ENCODE measurements at regions not wholly inside any gene's neighbourhood (a gene's known extent, or its start where the extent isn't known, plus 50 kb on each side); places are given as distances from the start of the nearest gene placed in this dataset.

- peaks cover 36% of the 10 kb centered on the region for H3K27me3 Mint-ChIP-seq (ENCODE audit: low read depth)
These were observed 67.6 kb downstream of the COX18 start for GRCh38 chr4:73001885-73002284.

DNA sequence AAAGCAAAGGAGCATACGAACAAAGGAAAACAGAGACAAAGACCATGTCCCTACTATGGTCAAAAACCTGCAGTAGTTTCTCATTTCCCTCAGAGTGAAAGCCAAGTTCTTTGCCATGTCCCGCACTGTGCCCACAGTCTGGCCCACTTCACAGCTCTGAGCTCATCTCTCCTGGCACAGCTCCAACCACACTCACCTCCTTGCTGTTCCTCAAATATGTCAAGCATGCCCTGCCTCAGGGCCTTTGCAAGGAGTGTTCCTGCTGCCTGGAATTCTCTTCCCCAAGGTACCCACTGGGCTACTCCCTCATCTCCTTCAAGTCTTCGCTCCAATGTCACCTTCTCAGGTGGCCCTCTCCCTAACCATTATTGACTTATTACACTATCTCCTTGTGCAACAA, 72.1 kb downstream of the COX18 start:
- H3K4me1 Mint-ChIP-seq (ENCODE audit: low read depth): no peaks in the 10 kb centered on the region
- H3K9me3 Mint-ChIP-seq: no peaks in the 10 kb centered on the region
- DNase-seq: no peak
- H3K4me3 Mint-ChIP-seq: no peak overlapping the region
- H3K27me3 Mint-ChIP-seq (ENCODE audit: low read depth): peaks cover 27% of the 10 kb centered on the region
- ATAC-seq (replicated peaks in 1 of 2): no peak
- no peak overlapping the region for H3K27ac Mint-ChIP-seq
- no peaks in the 10 kb centered on the region for H3K36me3 Mint-ChIP-seq (ENCODE audit: insufficient read depth in 2 of 2)

More at GRCh38 chr4:73001885-73002284, 67.6 kb downstream of the COX18 start:
- Mint-ChIP-seq H3K27ac (no peak overlapping the region), H3K9me3 (no peaks in the 10 kb centered on the region), H3K36me3 (ENCODE audit: insufficient read depth in 2 of 2) (no peaks in the 10 kb centered on the region), H3K4me1 (ENCODE audit: low read depth) (no peaks in the 10 kb centered on the region), H3K4me3 (no peak overlapping the region)
- ATAC-seq (replicated peaks in 1 of 2) (no peak), DNase-seq (no peak)

GRCh38 chr4:72994670-72995069, 74.8 kb downstream of the COX18 start:
- no peak for DNase-seq
- Mint-ChIP-seq H3K27me3 (ENCODE audit: low read depth) (peaks cover 27% of the 10 kb centered on the region), H3K27ac (no peak overlapping the region), H3K36me3 (ENCODE audit: insufficient read depth in 2 of 2) (no peaks in the 10 kb centered on the region), H3K4me3 (no peak overlapping the region), H3K4me1 (ENCODE audit: low read depth) (no peaks in the 10 kb centered on the region), H3K9me3 (no peaks in the 10 kb centered on the region)
- ATAC-seq (replicated peaks in 1 of 2): no peak

- H3K4me1 Mint-ChIP-seq (ENCODE audit: low read depth): no peaks in the 10 kb centered on the region
- H3K4me3 Mint-ChIP-seq: no peak overlapping the region
- H3K36me3 Mint-ChIP-seq (ENCODE audit: insufficient read depth in 2 of 2): no peaks in the 10 kb centered on the region
- H3K27me3 Mint-ChIP-seq (ENCODE audit: low read depth): peaks cover 27% of the 10 kb centered on the region
- DNase-seq (no peak), ATAC-seq (replicated peaks in 1 of 2) (no peak)
- H3K9me3 Mint-ChIP-seq: no peaks in the 10 kb centered on the region
- H3K27ac Mint-ChIP-seq: no peak overlapping the region
These were observed 75.6 kb downstream of the COX18 start for GRCh38 chr4:72993876-72994275.

DNA sequence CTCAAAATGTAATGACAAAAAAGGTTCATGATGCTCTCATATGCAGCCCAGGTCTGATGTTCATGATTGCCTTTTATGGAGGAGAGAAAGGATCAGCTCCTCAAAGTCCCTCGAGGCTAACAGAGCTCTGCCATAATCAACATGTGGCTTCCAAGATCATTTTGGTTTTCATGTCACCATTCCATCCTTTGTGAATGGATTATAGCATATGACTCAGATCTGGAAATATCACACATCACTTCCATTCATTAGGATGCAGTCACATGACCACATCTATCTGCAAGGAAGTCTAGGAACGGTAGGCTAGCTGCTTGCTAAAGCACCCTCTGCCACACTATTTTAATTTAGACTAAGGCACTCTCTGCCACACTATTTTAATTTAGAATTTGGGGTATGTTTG, 77.6 kb downstream of the COX18 start:
- no peaks in the 10 kb centered on the region for H3K4me1 Mint-ChIP-seq (ENCODE audit: low read depth)
- ATAC-seq (replicated peaks in 1 of 2) (no peak), DNase-seq (no peak)
- H3K4me3 Mint-ChIP-seq: no peak overlapping the region
- H3K9me3 Mint-ChIP-seq: no peaks in the 10 kb centered on the region
- H3K36me3 Mint-ChIP-seq (ENCODE audit: insufficient read depth in 2 of 2): no peaks in the 10 kb centered on the region
- H3K27ac Mint-ChIP-seq: no peak overlapping the region
- peaks cover 27% of the 10 kb centered on the region for H3K27me3 Mint-ChIP-seq (ENCODE audit: low read depth)

DNA sequence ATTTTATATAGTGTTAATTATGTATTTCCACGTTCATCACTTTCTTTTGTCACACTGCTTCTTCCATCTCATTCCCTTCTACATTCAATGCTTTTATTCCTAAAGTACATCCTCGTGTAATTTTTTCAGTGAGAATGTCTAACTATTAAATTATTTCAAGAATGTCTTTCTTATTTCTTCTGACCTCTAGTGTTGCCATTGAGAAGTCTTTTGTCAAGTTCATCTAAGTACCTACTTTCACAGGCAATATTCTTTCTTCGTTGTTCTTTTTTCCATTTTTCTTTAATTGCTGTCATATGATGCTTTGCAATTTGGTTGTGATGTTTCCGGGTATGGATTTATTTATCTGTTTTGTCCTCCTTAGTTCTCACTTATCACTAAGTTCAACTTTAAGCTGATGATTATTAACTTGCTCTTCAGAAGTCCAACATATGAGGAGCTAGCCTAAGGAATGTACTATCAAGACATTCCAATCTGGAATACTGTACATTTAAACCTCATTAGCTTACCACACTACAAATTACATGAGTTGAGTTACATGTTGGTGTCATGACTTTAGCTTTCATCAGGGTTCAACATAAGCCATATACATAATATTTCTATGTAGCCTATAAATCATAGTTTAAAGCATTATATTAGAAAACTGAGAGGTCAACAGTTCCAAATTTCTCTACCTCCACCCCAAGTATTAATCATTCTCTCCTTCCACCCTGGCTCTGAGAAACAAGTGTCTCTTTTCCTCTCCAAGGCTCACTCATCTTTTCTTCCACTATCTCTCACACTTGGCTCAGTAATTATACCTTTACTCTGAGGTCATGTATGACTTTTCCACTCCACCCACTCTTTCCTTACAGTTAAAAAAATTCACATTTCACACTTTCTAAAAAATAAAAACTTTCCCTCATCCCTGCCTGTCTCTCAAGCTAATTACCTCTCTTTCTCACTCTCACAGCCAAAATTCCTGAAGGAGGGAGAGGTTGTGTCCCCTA, 81.5 kb downstream of the COX18 start:
- ATAC-seq (replicated peaks in 1 of 2): no peak
- DNase-seq: no peak
- no peaks in the 10 kb centered on the region for H3K9me3 Mint-ChIP-seq
- H3K27me3 Mint-ChIP-seq (ENCODE audit: low read depth): peaks cover 29% of the 10 kb centered on the region
- H3K4me3 Mint-ChIP-seq: no peak overlapping the region
- H3K36me3 Mint-ChIP-seq (ENCODE audit: insufficient read depth in 2 of 2): no peaks in the 10 kb centered on the region
- H3K27ac Mint-ChIP-seq: no peak overlapping the region
- peaks cover 17% of the 10 kb centered on the region for H3K4me1 Mint-ChIP-seq (ENCODE audit: low read depth)

GRCh38 chr4:72984351-72984750, 85.2 kb downstream of the COX18 start:
- H3K4me1 Mint-ChIP-seq (ENCODE audit: low read depth): peaks cover 17% of the 10 kb centered on the region
- no peak overlapping the region for H3K4me3 Mint-ChIP-seq
- H3K9me3 Mint-ChIP-seq: no peaks in the 10 kb centered on the region
- H3K36me3 Mint-ChIP-seq (ENCODE audit: insufficient read depth in 2 of 2): no peaks in the 10 kb centered on the region
- peak in 1 of 2 donors; percentile 58 for ATAC-seq (replicated peaks in 1 of 2)
- H3K27me3 Mint-ChIP-seq (ENCODE audit: low read depth): peaks cover 31% of the 10 kb centered on the region
- no peak overlapping the region for H3K27ac Mint-ChIP-seq
- peak in 1 of 2 donors; percentile 7 for DNase-seq

- Mint-ChIP-seq H3K4me3 (no peak overlapping the region), H3K9me3 (no peaks in the 10 kb centered on the region), H3K36me3 (ENCODE audit: insufficient read depth in 2 of 2) (no peaks in the 10 kb centered on the region), H3K27me3 (ENCODE audit: low read depth) (peaks cover 31% of the 10 kb centered on the region), H3K27ac (no peak overlapping the region), H3K4me1 (ENCODE audit: low read depth) (peaks cover 17% of the 10 kb centered on the region)
- ATAC-seq (replicated peaks in 1 of 2) (no peak), DNase-seq (no peak)
These were observed 85.8 kb downstream of the COX18 start for GRCh38 chr4:72983709-72984108.

DNA sequence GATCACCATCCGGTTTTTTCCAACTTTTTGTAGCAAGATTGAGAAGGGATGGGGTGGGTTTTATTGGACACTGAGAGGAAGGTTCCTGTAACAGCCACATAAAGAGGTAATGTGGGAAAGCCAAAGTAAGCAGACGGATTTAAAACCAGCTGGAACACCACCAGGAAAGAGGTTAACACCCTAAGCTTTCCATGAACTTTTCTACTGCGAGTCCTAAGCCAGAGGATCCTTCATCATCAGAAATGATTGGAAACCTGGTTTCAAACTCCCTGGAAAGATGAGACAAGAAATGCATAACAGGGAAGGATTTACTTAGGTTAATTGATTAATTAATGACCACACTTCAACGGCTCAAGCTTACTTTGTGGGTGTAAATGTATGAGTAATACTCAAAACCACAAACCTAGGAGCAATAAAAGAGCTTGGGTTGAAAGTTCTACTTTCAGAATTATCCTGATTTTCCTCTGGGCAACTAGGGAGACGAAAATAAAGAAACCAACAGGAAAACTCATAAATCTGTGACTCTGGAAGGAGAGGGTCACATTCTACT, 91.5 kb downstream of the COX18 start:
- no peak for ATAC-seq (replicated peaks in 1 of 2)
- Mint-ChIP-seq H3K27ac (no peak overlapping the region), H3K27me3 (ENCODE audit: low read depth) (peaks cover 26% of the 10 kb centered on the region)

DNA sequence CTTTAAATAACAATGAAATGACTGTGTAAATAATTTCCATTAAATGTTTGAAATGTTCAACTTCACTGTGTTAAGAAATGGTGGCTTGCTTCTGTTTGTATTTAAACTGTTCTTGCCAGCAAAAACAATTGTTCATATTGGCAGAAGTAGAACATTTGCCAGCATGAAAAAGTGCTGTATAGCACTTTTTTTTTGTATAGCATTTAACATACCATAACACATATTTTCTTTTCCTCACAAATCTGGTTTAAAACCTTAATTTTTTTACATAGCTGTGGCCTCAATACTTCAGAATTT, 94.1 kb downstream of the COX18 start:
- no peak for ATAC-seq (replicated peaks in 1 of 2)
- Mint-ChIP-seq H3K27ac (no peak overlapping the region), H3K9me3 (no peaks in the 10 kb centered on the region), H3K4me3 (no peak overlapping the region), H3K36me3 (ENCODE audit: insufficient read depth in 2 of 2) (no peaks in the 10 kb centered on the region), H3K27me3 (ENCODE audit: low read depth) (peaks cover 31% of the 10 kb centered on the region), H3K4me1 (ENCODE audit: low read depth) (peaks cover 5% of the 10 kb centered on the region)
- no peak for DNase-seq

More for the DNA sequence above, 91.5 kb downstream of the COX18 start:
- no peaks in the 10 kb centered on the region for H3K9me3 Mint-ChIP-seq
- no peak for DNase-seq
- H3K4me3 Mint-ChIP-seq: no peak overlapping the region
- H3K4me1 Mint-ChIP-seq (ENCODE audit: low read depth): peaks cover 5% of the 10 kb centered on the region
- H3K36me3 Mint-ChIP-seq (ENCODE audit: insufficient read depth in 2 of 2): no peaks in the 10 kb centered on the region

- H3K4me3 Mint-ChIP-seq: peak overlapping the region in 1 of 2 donors; percentile 18
- no peak overlapping the region for H3K27ac Mint-ChIP-seq
- H3K36me3 Mint-ChIP-seq (ENCODE audit: insufficient read depth in 2 of 2): no peaks in the 10 kb centered on the region
These were observed 94.6 kb downstream of the COX18 start for GRCh38 chr4:72974694-72975487.

GRCh38 chr4:72971572-72971971, 97.9 kb downstream of the COX18 start:
- Mint-ChIP-seq H3K9me3 (no peaks in the 10 kb centered on the region), H3K27ac (no peak overlapping the region), H3K36me3 (ENCODE audit: insufficient read depth in 2 of 2) (no peaks in the 10 kb centered on the region), H3K27me3 (ENCODE audit: low read depth) (peaks cover 38% of the 10 kb centered on the region), H3K4me3 (no peak overlapping the region), H3K4me1 (ENCODE audit: low read depth) (peaks cover 8% of the 10 kb centered on the region)
- DNase-seq (no peak), ATAC-seq (replicated peaks in 1 of 2) (no peak)

More at GRCh38 chr4:72974694-72975487, 94.6 kb downstream of the COX18 start:
- DNase-seq (no peak), ATAC-seq (replicated peaks in 1 of 2) (no peak)
- Mint-ChIP-seq H3K4me1 (ENCODE audit: low read depth) (peaks cover 5% of the 10 kb centered on the region), H3K27me3 (ENCODE audit: low read depth) (peaks cover 31% of the 10 kb centered on the region), H3K9me3 (no peaks in the 10 kb centered on the region)

DNA sequence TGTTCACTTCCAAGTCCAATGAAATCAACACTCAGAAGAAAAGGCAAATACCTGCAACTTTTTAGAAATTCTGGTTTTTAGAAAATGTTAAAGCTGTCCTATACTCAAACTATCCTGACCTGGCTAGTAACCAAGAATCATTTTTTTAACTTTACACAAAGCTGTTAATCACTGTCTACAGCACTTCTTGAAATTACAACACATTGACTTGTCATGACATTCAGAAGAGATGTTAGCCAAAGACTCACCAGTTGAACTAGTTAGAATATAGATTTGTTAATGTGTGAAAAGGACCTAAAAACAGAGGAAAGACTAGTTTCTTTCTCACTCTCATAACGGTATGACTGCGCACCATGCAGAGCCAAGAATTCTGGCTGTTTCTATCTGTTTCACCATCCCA, 98.8 kb downstream of the COX18 start:
- DNase-seq (no peak), ATAC-seq (replicated peaks in 1 of 2) (no peak)
- Mint-ChIP-seq H3K27ac (no peak overlapping the region), H3K27me3 (ENCODE audit: low read depth) (peaks cover 38% of the 10 kb centered on the region), H3K4me3 (no peak overlapping the region), H3K36me3 (ENCODE audit: insufficient read depth in 2 of 2) (no peaks in the 10 kb centered on the region), H3K4me1 (ENCODE audit: low read depth) (peaks cover 10% of the 10 kb centered on the region), H3K9me3 (no peaks in the 10 kb centered on the region)
